Loucy (cell line): ENCODE measurements at regions not wholly inside any gene's neighbourhood (a gene's known extent, or its start where the extent isn't known, plus 50 kb on each side); places are given as distances from the start of the nearest gene placed in this dataset.

ENCODE experiments used
- EZH2phosphoT487 ChIP-seq: fragments of 200-600 bp; IDR thresholded peaks from 2 replicates; pipeline ENCODE4 v1.6.1; 2018; ENCODE audit warnings: antibody characterized with exemption, mild to moderate bottlenecking, moderate library complexity, borderline replicate concordance
- TF ChIP-seq, protein P1 (sequence below): fragments of 200-600 bp; sonication (generic); conservative IDR thresholded peaks from 2 replicates; pipeline ENCODE4 v1.5.1; 2014; ENCODE audit warnings: mild to moderate bottlenecking, antibody characterized with exemption, low read length

- TF ChIP-seq, protein P1, sequence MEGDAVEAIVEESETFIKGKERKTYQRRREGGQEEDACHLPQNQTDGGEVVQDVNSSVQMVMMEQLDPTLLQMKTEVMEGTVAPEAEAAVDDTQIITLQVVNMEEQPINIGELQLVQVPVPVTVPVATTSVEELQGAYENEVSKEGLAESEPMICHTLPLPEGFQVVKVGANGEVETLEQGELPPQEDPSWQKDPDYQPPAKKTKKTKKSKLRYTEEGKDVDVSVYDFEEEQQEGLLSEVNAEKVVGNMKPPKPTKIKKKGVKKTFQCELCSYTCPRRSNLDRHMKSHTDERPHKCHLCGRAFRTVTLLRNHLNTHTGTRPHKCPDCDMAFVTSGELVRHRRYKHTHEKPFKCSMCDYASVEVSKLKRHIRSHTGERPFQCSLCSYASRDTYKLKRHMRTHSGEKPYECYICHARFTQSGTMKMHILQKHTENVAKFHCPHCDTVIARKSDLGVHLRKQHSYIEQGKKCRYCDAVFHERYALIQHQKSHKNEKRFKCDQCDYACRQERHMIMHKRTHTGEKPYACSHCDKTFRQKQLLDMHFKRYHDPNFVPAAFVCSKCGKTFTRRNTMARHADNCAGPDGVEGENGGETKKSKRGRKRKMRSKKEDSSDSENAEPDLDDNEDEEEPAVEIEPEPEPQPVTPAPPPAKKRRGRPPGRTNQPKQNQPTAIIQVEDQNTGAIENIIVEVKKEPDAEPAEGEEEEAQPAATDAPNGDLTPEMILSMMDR: no peak
- TF ChIP-seq EZH2phosphoT487: no peak
Observed at GRCh38 chr13:90412980-90413379, 934.5 kb upstream of the MIR17HG start.
